ENCODE measurements at regions not wholly inside any gene's neighbourhood (a gene's known extent, or its start where the extent isn't known, plus 50 kb on each side); places are given as distances from the start of the nearest gene placed in this dataset.

DNA sequence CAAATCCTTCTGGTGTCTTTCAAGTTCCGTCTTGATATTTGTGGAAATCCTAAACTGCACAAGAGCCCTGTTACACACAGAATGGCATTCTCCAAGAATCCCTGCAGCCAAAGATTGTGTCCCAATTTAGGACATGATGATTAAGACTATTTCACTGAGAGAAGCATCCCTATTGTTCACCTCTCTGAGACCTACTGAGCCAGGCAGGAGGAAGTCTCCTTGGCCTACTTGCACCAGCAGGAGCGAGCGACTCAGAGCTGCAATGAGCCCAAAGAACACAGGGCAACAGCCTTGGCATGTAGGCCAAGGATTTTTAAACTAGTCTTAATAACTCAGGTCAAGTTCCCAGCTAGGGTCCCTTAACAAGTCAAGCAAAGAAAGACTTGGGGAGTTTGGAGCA lies 79.4 kb upstream of the RUNX1 start:
- Histone ChIP-seq H3K4me3 (ENCODE audit: low read length, poor library complexity, severe bottlenecking) (no peak overlapping the region), H3K9ac (ENCODE audit: low read depth, low read length, poor library complexity, severe bottlenecking) (no peak overlapping the region), H3K27me3 (ENCODE audit: insufficient read depth, low read length, poor library complexity, severe bottlenecking) (no peaks in the 10 kb centered on the region), H3K4me1 (ENCODE audit: insufficient read depth, low read length, poor library complexity, severe bottlenecking) (peaks cover 5% of the 10 kb centered on the region), H3K9me2 (replicated peaks; ENCODE audit: low read depth, low read length) (no peaks in the 10 kb centered on the region), H3K79me2 (ENCODE audit: insufficient read depth, low read length) (no peaks in the 10 kb centered on the region), H3F3A (ENCODE audit: low read depth) (no peaks in the 10 kb centered on the region), H3K36me3 (ENCODE audit: insufficient read depth, low read length) (no peaks in the 10 kb centered on the region), H3K9me3 (ENCODE audit: insufficient read depth, low read depth, low read length) (no peaks in the 10 kb centered on the region), H3K4me2 (ENCODE audit: low read depth, low read length, poor library complexity, severe bottlenecking) (no peak overlapping the region), H4K20me1 (ENCODE audit: insufficient read depth, low read length, poor library complexity, severe bottlenecking) (no peaks in the 10 kb centered on the region), H2AFZ (ENCODE audit: low read length) (no peak overlapping the region)
- TF ChIP-seq EZH2phosphoT487 (IDR thresholded peaks at IDR 0.05; ENCODE audit: borderline replicate concordance) = no peak
- TF ChIP-seq, protein P1, sequence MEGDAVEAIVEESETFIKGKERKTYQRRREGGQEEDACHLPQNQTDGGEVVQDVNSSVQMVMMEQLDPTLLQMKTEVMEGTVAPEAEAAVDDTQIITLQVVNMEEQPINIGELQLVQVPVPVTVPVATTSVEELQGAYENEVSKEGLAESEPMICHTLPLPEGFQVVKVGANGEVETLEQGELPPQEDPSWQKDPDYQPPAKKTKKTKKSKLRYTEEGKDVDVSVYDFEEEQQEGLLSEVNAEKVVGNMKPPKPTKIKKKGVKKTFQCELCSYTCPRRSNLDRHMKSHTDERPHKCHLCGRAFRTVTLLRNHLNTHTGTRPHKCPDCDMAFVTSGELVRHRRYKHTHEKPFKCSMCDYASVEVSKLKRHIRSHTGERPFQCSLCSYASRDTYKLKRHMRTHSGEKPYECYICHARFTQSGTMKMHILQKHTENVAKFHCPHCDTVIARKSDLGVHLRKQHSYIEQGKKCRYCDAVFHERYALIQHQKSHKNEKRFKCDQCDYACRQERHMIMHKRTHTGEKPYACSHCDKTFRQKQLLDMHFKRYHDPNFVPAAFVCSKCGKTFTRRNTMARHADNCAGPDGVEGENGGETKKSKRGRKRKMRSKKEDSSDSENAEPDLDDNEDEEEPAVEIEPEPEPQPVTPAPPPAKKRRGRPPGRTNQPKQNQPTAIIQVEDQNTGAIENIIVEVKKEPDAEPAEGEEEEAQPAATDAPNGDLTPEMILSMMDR (conservative IDR thresholded peaks at IDR 0.05; ENCODE audit: low read length) = no peak

DNA sequence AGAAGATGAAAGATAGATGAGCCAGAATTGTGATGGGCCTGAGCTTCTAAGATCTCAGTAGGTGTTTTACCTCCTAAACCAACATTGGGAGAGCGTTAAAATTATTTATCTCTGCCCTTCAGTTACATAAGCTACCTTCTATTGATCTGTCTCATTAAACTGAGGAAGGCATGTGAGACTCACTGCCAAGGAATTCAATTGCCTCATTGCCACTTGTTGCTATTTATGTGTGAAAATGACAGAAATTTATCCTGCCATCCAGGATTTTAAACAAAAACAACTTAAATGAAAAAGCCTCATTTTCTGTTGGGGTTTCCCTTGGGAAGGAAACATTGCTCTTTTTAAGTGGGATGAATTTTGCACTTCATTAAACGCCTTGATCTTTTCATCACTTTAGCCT lies 78.7 kb upstream of the RUNX1 start:
- TF ChIP-seq EZH2phosphoT487 (IDR thresholded peaks at IDR 0.05; ENCODE audit: borderline replicate concordance) = no peak
- TF ChIP-seq, protein P1 (conservative IDR thresholded peaks at IDR 0.05; ENCODE audit: low read length) = no peak
- H3K4me2 ChIP-seq (ENCODE audit: low read depth, low read length, poor library complexity, severe bottlenecking) = no peak overlapping the region

DNA sequence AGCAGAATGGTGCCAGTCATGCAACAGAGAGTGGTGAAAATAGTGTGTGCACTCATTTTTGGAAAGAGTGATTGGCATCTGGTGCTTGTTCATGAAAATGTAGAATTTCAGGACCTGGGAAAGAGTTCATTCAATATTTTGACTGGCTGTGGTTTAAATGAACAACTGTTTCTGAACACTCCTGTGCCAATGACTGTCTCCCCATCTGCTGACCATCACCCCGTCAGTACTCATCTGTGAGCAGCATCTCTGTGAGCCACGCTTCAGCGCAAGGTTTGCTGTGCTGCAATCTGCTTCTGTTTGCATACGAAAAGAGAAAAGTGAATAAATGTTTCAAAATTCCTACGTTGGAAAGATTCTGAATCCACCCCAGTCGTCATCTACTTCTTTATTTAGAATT lies 77.9 kb upstream of the RUNX1 start:
- H3K79me2 ChIP-seq (ENCODE audit: insufficient read depth, low read length) = no peaks in the 10 kb centered on the region
- H3K4me3 ChIP-seq (ENCODE audit: low read length, poor library complexity, severe bottlenecking) = no peak overlapping the region
- H3K4me2 ChIP-seq (ENCODE audit: low read depth, low read length, poor library complexity, severe bottlenecking) = no peak overlapping the region
- H3K36me3 ChIP-seq (ENCODE audit: insufficient read depth, low read length) = no peaks in the 10 kb centered on the region
- H3F3A ChIP-seq (ENCODE audit: low read depth) = no peaks in the 10 kb centered on the region
- H3K4me1 ChIP-seq (ENCODE audit: insufficient read depth, low read length, poor library complexity, severe bottlenecking) = peaks cover 5% of the 10 kb centered on the region
- no peaks in the 10 kb centered on the region for H3K9me2 ChIP-seq (replicated peaks; ENCODE audit: low read depth, low read length)
- no peaks in the 10 kb centered on the region for H4K20me1 ChIP-seq (ENCODE audit: insufficient read depth, low read length, poor library complexity, severe bottlenecking)
- no peak for TF ChIP-seq EZH2phosphoT487 (IDR thresholded peaks at IDR 0.05; ENCODE audit: borderline replicate concordance)
- TF ChIP-seq, protein P1 (conservative IDR thresholded peaks at IDR 0.05; ENCODE audit: low read length) = no peak
- H3K9me3 ChIP-seq (ENCODE audit: insufficient read depth, low read depth, low read length) = no peaks in the 10 kb centered on the region
- no peak overlapping the region for H3K9ac ChIP-seq (ENCODE audit: low read depth, low read length, poor library complexity, severe bottlenecking)
- H2AFZ ChIP-seq (ENCODE audit: low read length) = no peak overlapping the region
- no peaks in the 10 kb centered on the region for H3K27me3 ChIP-seq (ENCODE audit: insufficient read depth, low read length, poor library complexity, severe bottlenecking)

More for the DNA sequence above, 78.7 kb upstream of the RUNX1 start:
- Histone ChIP-seq H3K9me3 (ENCODE audit: insufficient read depth, low read depth, low read length) (no peaks in the 10 kb centered on the region), H3K79me2 (ENCODE audit: insufficient read depth, low read length) (no peaks in the 10 kb centered on the region), H2AFZ (ENCODE audit: low read length) (no peak overlapping the region), H3K27me3 (ENCODE audit: insufficient read depth, low read length, poor library complexity, severe bottlenecking) (no peaks in the 10 kb centered on the region), H3K9ac (ENCODE audit: low read depth, low read length, poor library complexity, severe bottlenecking) (no peak overlapping the region), H3K9me2 (replicated peaks; ENCODE audit: low read depth, low read length) (no peaks in the 10 kb centered on the region), H3K4me3 (ENCODE audit: low read length, poor library complexity, severe bottlenecking) (no peak overlapping the region), H3K4me1 (ENCODE audit: insufficient read depth, low read length, poor library complexity, severe bottlenecking) (peaks cover 5% of the 10 kb centered on the region), H4K20me1 (ENCODE audit: insufficient read depth, low read length, poor library complexity, severe bottlenecking) (no peaks in the 10 kb centered on the region), H3K36me3 (ENCODE audit: insufficient read depth, low read length) (no peaks in the 10 kb centered on the region), H3F3A (ENCODE audit: low read depth) (no peaks in the 10 kb centered on the region)
